Neural progenitor cell (in vitro differentiated cells): ENCODE measurements at regions not wholly inside any gene's neighbourhood (a gene's known extent, or its start where the extent isn't known, plus 50 kb on each side); places are given as distances from the start of the nearest gene placed in this dataset.

Experiments
- EZH2 ChIP-seq: fragments of 200-600 bp; sonication (generic); IDR thresholded peaks from 2 replicates; pipeline ENCODE4 v1.6.1; 2017; ENCODE audit warnings: antibody characterized with exemption, mild to moderate bottlenecking, moderate library complexity
- EZH2phosphoT487 ChIP-seq: fragments of 200-600 bp; sonication (generic); IDR thresholded peaks from 2 replicates; pipeline ENCODE4 v1.6.1; 2017; ENCODE audit warnings: antibody characterized with exemption
- TF ChIP-seq, protein P1 (sequence below): fragments of 200-600 bp; sonication (generic); IDR thresholded peaks from 2 replicates; pipeline ENCODE4 v1.5.1; 2017; ENCODE audit warnings: antibody characterized with exemption, mild to moderate bottlenecking

DNA sequence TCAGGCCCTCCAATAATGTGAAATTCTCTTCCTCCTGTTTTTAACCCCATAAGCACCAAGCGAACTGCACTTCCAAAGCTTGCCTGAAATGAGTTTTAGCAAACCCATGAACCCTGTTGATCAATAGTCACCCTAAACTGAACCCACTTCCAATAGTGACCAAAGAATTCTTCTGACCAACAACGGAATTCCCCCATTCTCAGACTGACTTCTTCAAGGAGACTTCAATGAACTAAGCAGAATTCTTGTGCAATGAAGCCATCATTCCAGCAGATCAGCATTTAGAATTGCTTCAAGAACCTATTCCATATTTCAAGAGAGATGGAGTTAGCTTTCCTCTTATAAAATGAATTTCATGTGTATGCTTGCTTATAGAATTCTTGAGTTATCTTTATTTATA, 176.9 kb upstream of the FN1 start:
- TF ChIP-seq, protein P1, sequence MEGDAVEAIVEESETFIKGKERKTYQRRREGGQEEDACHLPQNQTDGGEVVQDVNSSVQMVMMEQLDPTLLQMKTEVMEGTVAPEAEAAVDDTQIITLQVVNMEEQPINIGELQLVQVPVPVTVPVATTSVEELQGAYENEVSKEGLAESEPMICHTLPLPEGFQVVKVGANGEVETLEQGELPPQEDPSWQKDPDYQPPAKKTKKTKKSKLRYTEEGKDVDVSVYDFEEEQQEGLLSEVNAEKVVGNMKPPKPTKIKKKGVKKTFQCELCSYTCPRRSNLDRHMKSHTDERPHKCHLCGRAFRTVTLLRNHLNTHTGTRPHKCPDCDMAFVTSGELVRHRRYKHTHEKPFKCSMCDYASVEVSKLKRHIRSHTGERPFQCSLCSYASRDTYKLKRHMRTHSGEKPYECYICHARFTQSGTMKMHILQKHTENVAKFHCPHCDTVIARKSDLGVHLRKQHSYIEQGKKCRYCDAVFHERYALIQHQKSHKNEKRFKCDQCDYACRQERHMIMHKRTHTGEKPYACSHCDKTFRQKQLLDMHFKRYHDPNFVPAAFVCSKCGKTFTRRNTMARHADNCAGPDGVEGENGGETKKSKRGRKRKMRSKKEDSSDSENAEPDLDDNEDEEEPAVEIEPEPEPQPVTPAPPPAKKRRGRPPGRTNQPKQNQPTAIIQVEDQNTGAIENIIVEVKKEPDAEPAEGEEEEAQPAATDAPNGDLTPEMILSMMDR: no peak
- no peak for TF ChIP-seq EZH2phosphoT487
- TF ChIP-seq EZH2: no peak
